K562 (cell line): ENCODE measurements at regions not wholly inside any gene's neighbourhood (a gene's known extent, or its start where the extent isn't known, plus 50 kb on each side); places are given as distances from the start of the nearest gene placed in this dataset.
A peak's percentile ranks its signal among the peaks of the same experiment; 100 is the strongest.

ENCODE experiments used
- FOXP4 ChIP-seq: sonication (generic); formaldehyde crosslinking; IDR thresholded peaks from 2 replicates; pipeline ENCODE4 v1.8.0; 2022; ENCODE audit warnings: mild to moderate bottlenecking, missing genetic modification reagents, borderline replicate concordance
- HNRNPUL1 ChIP-seq: fragments of 200-400 bp; formaldehyde crosslinking; IDR thresholded peaks from 2 replicates; pipeline ENCODE4 v1.6.1; 2017; ENCODE audit warnings: low read length
- MAFG ChIP-seq: fragments of 450-650 bp; conservative IDR thresholded peaks from 2 replicates; pipeline ENCODE4 v1.6.1; 2016; ENCODE audit warnings: missing genetic modification characterization, missing compliant biosample characterization
- MBD2 ChIP-seq: sonication (generic); IDR thresholded peaks from 2 replicates; pipeline ENCODE4 v1.6.1; 2016; ENCODE audit warnings: low read depth, borderline replicate concordance
- POLR2H ChIP-seq: IDR thresholded peaks from 2 replicates; pipeline ENCODE4 v1.6.1; 2016; ENCODE audit warnings: missing genetic modification characterization, low read depth, mild to moderate bottlenecking, control low read depth, missing compliant biosample characterization, moderate library complexity
- PYGO2 ChIP-seq: fragments of 450-650 bp; IDR thresholded peaks from 2 replicates; pipeline ENCODE4 v1.6.1; 2016; ENCODE audit warnings: mild to moderate bottlenecking, missing genetic modification characterization, moderate library complexity, missing compliant biosample characterization
- SAFB2 ChIP-seq: fragments of 200-400 bp; formaldehyde crosslinking; IDR thresholded peaks from 2 replicates; pipeline ENCODE4 v1.6.1; 2018; ENCODE audit warnings: borderline replicate concordance, low read length, low read depth, moderate library complexity; ENCODE audit not compliant: severe bottlenecking
- SIRT6 ChIP-seq: IDR thresholded peaks from one replicate; pipeline ENCODE4 v1.6.1; 2012; ENCODE audit warnings: low read depth, mild to moderate bottlenecking, control low read depth, inconsistent platforms, low read length, moderate library complexity
- SREBF2 ChIP-seq: sonication (generic); formaldehyde crosslinking; IDR thresholded peaks from 2 replicates; pipeline ENCODE4 v1.4.0; 2020; ENCODE audit warnings: mild to moderate bottlenecking, missing genetic modification reagents
- THRB ChIP-seq: fragments of 450-650 bp; formaldehyde crosslinking; conservative IDR thresholded peaks from 2 replicates; pipeline ENCODE4 v1.4.0; 2022; ENCODE audit warnings: mild to moderate bottlenecking, missing genetic modification characterization
- TSHZ1 ChIP-seq: fragments of 250-450 bp; sonication (Bioruptor Pico); IDR thresholded peaks from 2 replicates; pipeline ENCODE4 v1.4.0; 2020; ENCODE audit warnings: mild to moderate bottlenecking, moderate library complexity
- ZBTB8A ChIP-seq: fragments of 450-650 bp; IDR thresholded peaks from 2 replicates; pipeline ENCODE4 v1.6.1; 2018; ENCODE audit warnings: mild to moderate bottlenecking, moderate library complexity; ENCODE audit not compliant: partially characterized antibody
- ZNF740 ChIP-seq, 3 experiments: fragments of 200-800 bp in 1 of 3; sonication (Bioruptor generic) in 1 of 3; sonication (generic) in 1 of 3; formaldehyde crosslinking in 1 of 3; IDR thresholded peaks; 2 replicates each; pipeline versions ENCODE4 v1.6.1 to v1.8.0; 2016 to 2022; ENCODE audit warnings: mild to moderate bottlenecking in 2 of 3, missing compliant biosample characterization in 2 of 3, missing genetic modification characterization in 2 of 3, missing genetic modification reagents in 1 of 3
- ZNF79 ChIP-seq: fragments of 250-450 bp; sonication (Bioruptor Pico); IDR thresholded peaks from 2 replicates; pipeline ENCODE4 v1.4.0; 2020; ENCODE audit warnings: low read depth, mild to moderate bottlenecking, moderate library complexity
- TF ChIP-seq, protein P1 (sequence below): sonication (generic); formaldehyde crosslinking; IDR thresholded peaks from 2 replicates; pipeline ENCODE4 v1.8.1; 2023; ENCODE audit warnings: mild to moderate bottlenecking, missing genetic modification reagents

- TF ChIP-seq SREBF2 (CRISPR knock-in tag) (no peak), MAFG (tag) (peak; percentile 69), TSHZ1 (CRISPR knock-in tag) (no peak), HNRNPUL1 (no peak), ZNF79 (CRISPR knock-in tag) (no peak), SIRT6 (no peak), ZNF740 (CRISPR knock-in tag; IDR thresholded peaks at IDR 0.05) (no peak), ZNF740 (tag; IDR thresholded peaks at IDR 0.05) (no peak), POLR2H (peak; percentile 79), SAFB2 (no peak), THRB (CRISPR knock-in tag) (0 out of 2 replicates have a peak, but pooled peaks have one; percentile 30), PYGO2 (no peak; the same call in 1 of the 2 replicates), MBD2 (peak; percentile 73), ZBTB8A (peak; percentile 12), FOXP4 (CRISPR knock-in tag) (no peak)
- TF ChIP-seq, protein P1, sequence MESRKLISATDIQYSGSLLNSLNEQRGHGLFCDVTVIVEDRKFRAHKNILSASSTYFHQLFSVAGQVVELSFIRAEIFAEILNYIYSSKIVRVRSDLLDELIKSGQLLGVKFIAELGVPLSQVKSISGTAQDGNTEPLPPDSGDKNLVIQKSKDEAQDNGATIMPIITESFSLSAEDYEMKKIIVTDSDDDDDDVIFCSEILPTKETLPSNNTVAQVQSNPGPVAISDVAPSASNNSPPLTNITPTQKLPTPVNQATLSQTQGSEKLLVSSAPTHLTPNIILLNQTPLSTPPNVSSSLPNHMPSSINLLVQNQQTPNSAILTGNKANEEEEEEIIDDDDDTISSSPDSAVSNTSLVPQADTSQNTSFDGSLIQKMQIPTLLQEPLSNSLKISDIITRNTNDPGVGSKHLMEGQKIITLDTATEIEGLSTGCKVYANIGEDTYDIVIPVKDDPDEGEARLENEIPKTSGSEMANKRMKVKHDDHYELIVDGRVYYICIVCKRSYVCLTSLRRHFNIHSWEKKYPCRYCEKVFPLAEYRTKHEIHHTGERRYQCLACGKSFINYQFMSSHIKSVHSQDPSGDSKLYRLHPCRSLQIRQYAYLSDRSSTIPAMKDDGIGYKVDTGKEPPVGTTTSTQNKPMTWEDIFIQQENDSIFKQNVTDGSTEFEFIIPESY (CRISPR knock-in tag): 0 out of 2 replicates have a peak, but pooled peaks have one; percentile 25
Measured at GRCh38 chr7:106717955-106718871, 57.3 kb upstream of the CCDC71L start (continued).
